ENCODE measurements at regions not wholly inside any gene's neighbourhood (a gene's known extent, or its start where the extent isn't known, plus 50 kb on each side); places are given as distances from the start of the nearest gene placed in this dataset.

- TF ChIP-seq CTCF (IDR thresholded peaks at IDR 0.05; ENCODE audit: low read depth, low read length, missing control alignments) = no peak
- no peak overlapping the region for H3K4me3 ChIP-seq (ENCODE audit: low read depth, low read length)
- no peak for DNase-seq (ENCODE audit: low read depth)
Measured at GRCh38 chr17:53330756-53331155, 492.0 kb upstream of the KIF2B start.

- no peak for TF ChIP-seq CTCF (IDR thresholded peaks at IDR 0.05; ENCODE audit: low read depth, low read length, missing control alignments)
- H3K4me3 ChIP-seq (ENCODE audit: low read depth, low read length) = no peak overlapping the region
- DNase-seq (ENCODE audit: low read depth) = no peak
Measured at GRCh38 chr17:53321651-53322050, 501.1 kb upstream of the KIF2B start.

- no peak for DNase-seq (ENCODE audit: low read depth)
- H3K4me3 ChIP-seq (ENCODE audit: low read depth, low read length) = no peak overlapping the region
- no peak for TF ChIP-seq CTCF (IDR thresholded peaks at IDR 0.05; ENCODE audit: low read depth, low read length, missing control alignments)
Measured at GRCh38 chr17:53319947-53320346, 502.8 kb upstream of the KIF2B start.

GRCh38 chr17:53316988-53317387 lies 505.7 kb upstream of the KIF2B start:
- no peak for TF ChIP-seq CTCF (IDR thresholded peaks at IDR 0.05; ENCODE audit: low read depth, low read length, missing control alignments)
- DNase-seq (ENCODE audit: low read depth) = no peak
- H3K4me3 ChIP-seq (ENCODE audit: low read depth, low read length) = no peak overlapping the region

GRCh38 chr17:53316073-53316472 lies 506.7 kb upstream of the KIF2B start:
- no peak for TF ChIP-seq CTCF (IDR thresholded peaks at IDR 0.05; ENCODE audit: low read depth, low read length, missing control alignments)
- no peak for DNase-seq (ENCODE audit: low read depth)
- H3K4me3 ChIP-seq (ENCODE audit: low read depth, low read length) = no peak overlapping the region

GRCh38 chr17:53314521-53314920 lies 508.2 kb upstream of the KIF2B start:
- H3K4me3 ChIP-seq (ENCODE audit: low read depth, low read length) = no peak overlapping the region
- DNase-seq (ENCODE audit: low read depth) = no peak
- TF ChIP-seq CTCF (IDR thresholded peaks at IDR 0.05; ENCODE audit: low read depth, low read length, missing control alignments) = no peak

GRCh38 chr17:53313746-53314145 lies 509.0 kb upstream of the KIF2B start:
- no peak for TF ChIP-seq CTCF (IDR thresholded peaks at IDR 0.05; ENCODE audit: low read depth, low read length, missing control alignments)
- no peak overlapping the region for H3K4me3 ChIP-seq (ENCODE audit: low read depth, low read length)
- no peak for DNase-seq (ENCODE audit: low read depth)
